KOPT-K1 (cell line): ENCODE measurements at regions not wholly inside any gene's neighbourhood (a gene's known extent, or its start where the extent isn't known, plus 50 kb on each side); places are given as distances from the start of the nearest gene placed in this dataset.

ENCODE experiments used
- H3K27ac ChIP-seq: fragments of 200-600 bp; sonication (generic); 2 replicates; pipeline ENCODE4 v1.5.1; 2016; ENCODE audit warnings: antibody characterized with exemption, mild to moderate bottlenecking, low read depth, low read length; ENCODE audit not compliant: poor library complexity, severe bottlenecking
- H3K36me3 ChIP-seq: fragments of 200-600 bp; sonication (generic); 2 replicates; pipeline ENCODE4 v1.5.1; 2017; ENCODE audit warnings: antibody characterized with exemption, mild to moderate bottlenecking, low read length, moderate library complexity; ENCODE audit not compliant: insufficient read depth
- H3K9me3 ChIP-seq: fragments of 200-600 bp; sonication (generic); 2 replicates; pipeline ENCODE4 v1.5.1; 2017; ENCODE audit warnings: antibody characterized with exemption, low read length, mild to moderate bottlenecking; ENCODE audit not compliant: insufficient read depth, poor library complexity, severe bottlenecking

DNA sequence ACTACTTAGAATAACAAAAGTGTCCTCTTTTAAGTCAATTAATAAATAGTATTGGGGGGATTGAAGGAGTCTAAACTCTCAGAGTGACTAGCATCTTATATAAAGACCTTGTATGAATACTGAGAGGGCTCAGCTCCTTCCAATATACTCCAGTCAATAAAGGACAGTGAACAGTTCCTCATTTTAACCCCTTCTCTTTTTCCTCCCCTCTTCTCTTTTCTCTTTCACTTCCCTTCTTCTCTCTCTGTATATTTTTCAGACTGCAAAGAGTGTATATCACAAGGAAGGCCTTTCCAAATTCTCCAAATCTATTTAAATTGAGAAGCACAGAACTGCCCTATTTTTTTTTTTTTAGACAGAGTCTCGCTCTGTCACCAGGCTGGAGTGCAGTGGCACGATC, 99.5 kb downstream of the CD164 start:
- H3K9me3 ChIP-seq: no peaks in the 10 kb centered on the region
- H3K27ac ChIP-seq: no peak overlapping the region
- no peaks in the 10 kb centered on the region for H3K36me3 ChIP-seq

DNA sequence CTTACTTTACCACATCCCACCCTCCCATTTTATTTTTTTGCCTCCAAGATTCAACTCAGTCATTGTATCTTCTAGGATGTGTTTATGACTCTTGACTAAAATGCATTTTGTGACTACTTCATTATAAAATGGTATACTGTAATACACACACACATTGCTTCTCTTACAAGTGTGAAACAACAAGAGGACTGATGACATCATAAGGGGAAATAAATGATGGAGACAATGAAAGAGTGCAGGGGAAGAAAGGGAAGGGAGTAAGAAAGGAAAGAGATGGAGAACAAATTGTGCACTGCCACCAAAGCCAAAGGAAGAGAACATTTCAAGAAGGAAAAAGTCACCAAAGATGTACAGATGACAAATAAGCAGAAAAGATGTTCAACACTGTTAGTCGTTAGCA, 102.6 kb downstream of the CD164 start:
- H3K27ac ChIP-seq: no peak overlapping the region
- H3K36me3 ChIP-seq: no peaks in the 10 kb centered on the region
- H3K9me3 ChIP-seq: no peaks in the 10 kb centered on the region

DNA sequence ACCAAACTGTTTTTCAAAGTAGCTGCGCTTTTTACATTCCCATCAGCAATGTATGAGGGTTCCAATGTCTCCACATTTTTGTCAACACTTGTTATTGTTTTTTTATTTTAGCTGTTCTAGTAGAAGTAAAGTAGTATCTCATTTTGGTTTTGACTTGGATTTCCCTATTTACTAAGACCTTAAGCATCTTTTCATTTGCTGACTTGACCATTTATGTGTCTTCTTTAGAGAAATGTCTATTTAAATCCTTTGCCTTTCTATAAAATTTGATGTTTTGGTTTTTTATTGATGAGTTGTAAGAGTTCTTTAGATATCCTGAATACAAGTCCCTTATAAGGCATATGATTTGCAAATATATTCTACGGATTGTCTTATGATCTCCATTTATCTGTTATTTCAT, 110.6 kb downstream of the CD164 start:
- Histone ChIP-seq H3K27ac (no peak overlapping the region), H3K36me3 (no peaks in the 10 kb centered on the region), H3K9me3 (peaks cover 4% of the 10 kb centered on the region)

DNA sequence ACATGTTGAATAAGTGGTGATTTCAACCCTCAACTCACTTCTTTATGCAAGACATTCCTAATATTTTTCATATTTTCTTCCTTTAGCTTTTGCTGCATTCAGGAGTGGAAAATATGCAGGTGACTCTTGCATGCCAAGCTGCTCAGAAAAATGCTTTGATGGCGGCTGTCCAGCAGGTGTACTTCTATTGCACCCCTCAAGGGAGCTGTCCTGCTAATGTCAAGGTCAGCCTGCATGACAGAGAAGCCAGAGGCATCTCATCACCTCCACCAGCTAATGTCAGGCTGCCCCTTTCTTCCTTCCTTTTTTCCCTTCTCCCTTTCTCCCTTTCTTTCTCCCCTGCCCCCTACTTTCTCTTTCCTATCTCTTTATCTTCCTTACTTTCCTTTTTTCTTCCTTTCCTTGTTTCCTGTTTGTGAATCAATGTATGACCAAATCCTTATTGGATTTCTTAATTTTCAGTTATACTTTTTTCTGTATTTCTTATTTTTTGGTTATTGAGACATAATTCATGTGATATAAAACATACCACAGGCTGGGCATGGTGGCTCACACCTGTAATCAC, 112.2 kb downstream of the CD164 start:
- peaks cover 4% of the 10 kb centered on the region for H3K9me3 ChIP-seq

DNA sequence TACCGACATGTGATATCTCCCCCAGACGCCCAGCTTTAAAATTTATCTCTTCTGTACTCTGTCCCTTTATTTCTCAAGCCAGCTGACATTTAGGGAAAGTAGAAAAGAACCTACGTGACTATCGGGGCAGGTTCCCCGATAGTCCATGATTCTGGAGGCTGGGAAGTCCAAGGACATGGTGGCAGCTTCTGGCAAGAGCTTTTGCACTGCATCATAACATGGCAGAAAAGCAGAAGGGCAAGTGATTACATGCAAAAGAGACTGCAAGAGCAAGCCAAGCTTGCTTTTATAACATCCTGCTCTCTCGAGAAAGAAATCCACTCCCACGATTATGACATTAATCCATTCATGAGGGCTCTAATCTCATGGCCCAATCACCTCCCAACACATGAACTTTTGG, 113.2 kb downstream of the CD164 start:
- peaks cover 4% of the 10 kb centered on the region for H3K9me3 ChIP-seq
- no peaks in the 10 kb centered on the region for H3K36me3 ChIP-seq
- no peak overlapping the region for H3K27ac ChIP-seq

More for the DNA sequence above, 112.2 kb downstream of the CD164 start:
- Histone ChIP-seq H3K36me3 (no peaks in the 10 kb centered on the region), H3K27ac (no peak overlapping the region)

DNA sequence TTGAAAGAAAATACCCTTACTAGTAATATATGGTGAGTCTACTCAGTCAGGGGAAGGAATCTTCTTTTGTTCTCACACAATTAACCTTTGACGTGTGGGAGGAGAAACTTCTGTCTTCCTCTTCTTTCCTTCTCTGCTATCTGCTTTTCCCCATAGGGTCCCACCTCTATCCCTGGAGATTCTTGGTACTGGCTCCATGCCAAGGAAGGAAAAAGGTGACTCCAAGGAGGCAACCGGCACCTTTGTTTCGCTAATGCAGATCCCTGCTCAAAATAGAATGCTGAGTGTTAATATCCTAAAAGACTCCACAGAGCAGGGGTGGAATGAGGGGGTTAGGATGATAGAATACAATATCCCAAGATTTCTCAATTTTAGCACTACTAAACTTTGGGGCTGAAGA, 116.7 kb downstream of the CD164 start:
- no peaks in the 10 kb centered on the region for H3K36me3 ChIP-seq

DNA sequence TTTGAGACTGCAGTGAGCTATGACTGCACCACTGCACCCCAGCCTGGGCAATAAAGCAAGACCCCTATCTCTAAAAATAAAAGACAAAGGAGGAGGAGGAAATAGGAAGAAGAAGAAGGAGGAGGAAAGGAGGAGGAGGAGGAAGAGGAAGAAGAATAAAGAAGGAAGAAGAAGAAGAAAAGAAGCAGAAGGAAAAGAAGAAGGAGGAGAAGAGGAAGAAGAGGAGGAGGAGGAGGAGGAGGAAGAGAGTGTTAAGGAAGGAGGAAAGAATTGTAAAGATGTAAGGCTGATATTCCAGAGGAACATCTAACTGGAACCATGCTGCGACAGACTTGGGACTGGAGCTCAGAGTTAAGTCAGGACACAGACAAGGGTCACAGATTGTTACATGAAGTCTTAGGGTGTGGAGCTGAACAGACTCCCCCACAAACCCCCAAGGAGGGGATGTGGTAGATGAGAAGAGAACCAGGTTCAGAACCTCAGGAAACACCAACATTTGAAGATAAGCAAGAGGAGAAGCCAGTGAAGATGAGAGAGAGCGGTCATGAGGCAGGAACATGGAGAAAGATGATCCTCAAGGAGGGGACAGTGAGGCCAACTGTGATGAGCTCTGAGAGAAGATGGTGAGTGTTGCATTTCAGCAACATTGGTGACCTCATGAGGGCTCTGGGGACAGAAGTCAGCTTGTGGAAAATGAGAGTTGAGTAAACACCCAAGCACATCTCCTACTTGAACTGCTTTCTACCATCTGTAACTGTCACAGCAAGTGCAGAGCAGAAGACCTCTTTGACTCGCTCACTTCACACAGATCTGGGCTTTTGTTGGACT, 118.2 kb downstream of the CD164 start:
- Histone ChIP-seq H3K9me3 (peaks cover 2% of the 10 kb centered on the region), H3K36me3 (no peaks in the 10 kb centered on the region), H3K27ac (no peak overlapping the region)

More for the DNA sequence above, 116.7 kb downstream of the CD164 start:
- Histone ChIP-seq H3K27ac (no peak overlapping the region), H3K9me3 (peaks cover 4% of the 10 kb centered on the region)

DNA sequence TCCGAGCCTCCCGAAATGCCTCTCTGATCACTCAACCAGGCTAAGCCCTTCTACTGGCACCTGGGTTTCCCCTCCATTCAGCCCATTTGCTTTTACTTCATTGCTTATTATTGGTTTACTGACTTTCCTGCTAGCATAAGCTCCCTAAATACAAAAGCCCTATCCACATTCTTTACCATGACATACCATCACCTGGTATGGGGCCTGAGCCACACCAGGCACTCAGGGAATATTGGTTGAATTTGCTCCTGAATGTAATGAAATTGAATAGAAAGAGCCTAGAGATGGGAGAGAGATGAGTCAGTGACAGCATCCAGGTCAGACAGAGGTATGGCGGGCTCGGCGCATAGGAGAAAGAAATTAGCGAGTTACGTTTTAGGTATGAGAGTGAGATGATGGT, 120.0 kb downstream of the CD164 start:
- H3K9me3 ChIP-seq: no peaks in the 10 kb centered on the region
- no peak overlapping the region for H3K27ac ChIP-seq
- no peaks in the 10 kb centered on the region for H3K36me3 ChIP-seq

DNA sequence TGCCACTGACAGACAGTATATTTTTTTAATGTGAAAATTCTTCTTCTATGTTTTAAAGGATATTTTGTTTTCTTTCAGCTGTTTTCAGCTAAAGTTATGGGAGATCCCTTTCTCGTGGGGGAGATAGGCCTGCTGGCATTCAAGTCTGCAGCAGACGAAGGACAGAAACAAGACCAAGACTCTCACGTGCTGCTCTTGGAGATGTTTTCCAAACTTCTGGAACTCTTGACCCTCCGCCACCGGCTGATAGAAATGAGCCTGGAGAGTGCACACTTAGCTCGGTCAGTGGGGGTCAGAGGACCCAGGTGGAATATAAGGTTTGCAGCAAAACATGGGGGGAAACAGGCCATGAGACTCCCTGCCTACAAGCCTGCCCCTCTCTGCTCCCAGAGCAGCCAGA, 120.5 kb downstream of the CD164 start:
- no peaks in the 10 kb centered on the region for H3K9me3 ChIP-seq
- H3K27ac ChIP-seq: no peak overlapping the region
- H3K36me3 ChIP-seq: no peaks in the 10 kb centered on the region

DNA sequence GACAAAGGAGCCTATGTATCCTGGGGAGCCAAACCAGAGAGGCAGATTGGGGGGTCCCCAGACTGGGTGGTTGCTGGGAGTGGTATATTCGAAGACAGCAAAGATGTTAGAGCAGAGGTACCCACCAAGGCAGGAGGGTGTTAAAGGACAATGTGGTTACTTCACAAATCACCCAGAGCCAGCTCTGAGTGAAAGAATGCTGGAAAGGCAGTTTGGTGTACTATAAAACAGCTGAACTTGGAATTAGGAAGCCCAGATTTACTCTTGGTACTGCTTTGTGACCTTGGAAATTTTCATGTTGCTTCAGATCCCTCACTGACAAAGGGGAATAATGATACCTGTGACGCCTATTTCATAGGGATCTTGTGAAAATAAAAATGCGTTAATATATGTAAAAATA, 121.6 kb downstream of the CD164 start:
- Histone ChIP-seq H3K9me3 (no peaks in the 10 kb centered on the region), H3K36me3 (no peaks in the 10 kb centered on the region), H3K27ac (no peak overlapping the region)

DNA sequence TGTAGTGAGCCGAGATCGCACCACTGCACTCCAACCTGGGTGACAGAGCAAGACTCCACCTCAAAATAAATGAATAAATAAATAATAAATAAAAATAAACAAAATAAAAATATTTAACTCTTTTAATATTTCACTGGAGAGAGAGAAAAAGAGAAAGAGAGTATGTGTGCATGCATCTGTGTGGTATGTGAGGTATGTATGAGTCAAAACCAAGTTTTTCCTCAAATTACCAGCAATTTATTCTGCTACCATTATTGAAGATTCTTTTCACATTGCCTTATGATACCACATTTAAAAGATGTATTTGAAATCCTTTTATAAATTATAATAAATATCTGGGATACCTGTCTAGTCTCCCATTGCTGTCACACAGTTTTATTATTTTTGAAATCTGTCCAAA, 122.1 kb downstream of the CD164 start:
- H3K9me3 ChIP-seq: no peaks in the 10 kb centered on the region
- H3K27ac ChIP-seq: no peak overlapping the region
- no peaks in the 10 kb centered on the region for H3K36me3 ChIP-seq

DNA sequence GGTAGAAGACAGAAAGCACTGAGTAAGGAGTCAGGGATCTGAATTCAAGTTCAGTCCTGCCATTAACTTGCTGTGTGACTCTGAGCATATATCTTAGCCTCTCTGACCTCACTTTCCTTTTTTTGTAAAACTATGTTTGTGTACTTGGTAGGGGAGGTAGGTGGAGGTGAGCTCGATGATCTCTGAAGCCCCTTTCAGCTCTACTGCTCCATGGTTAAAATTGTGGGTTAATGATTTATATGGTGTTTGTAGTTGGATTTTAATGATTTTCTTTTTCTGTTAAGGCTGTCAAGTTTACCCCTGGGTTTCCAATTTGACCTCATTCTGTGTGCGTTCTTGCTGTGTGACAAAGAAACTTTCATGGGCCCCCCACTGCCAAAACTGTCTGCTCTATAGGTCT, 124.1 kb downstream of the CD164 start:
- Histone ChIP-seq H3K9me3 (no peaks in the 10 kb centered on the region), H3K36me3 (no peaks in the 10 kb centered on the region), H3K27ac (no peak overlapping the region)

DNA sequence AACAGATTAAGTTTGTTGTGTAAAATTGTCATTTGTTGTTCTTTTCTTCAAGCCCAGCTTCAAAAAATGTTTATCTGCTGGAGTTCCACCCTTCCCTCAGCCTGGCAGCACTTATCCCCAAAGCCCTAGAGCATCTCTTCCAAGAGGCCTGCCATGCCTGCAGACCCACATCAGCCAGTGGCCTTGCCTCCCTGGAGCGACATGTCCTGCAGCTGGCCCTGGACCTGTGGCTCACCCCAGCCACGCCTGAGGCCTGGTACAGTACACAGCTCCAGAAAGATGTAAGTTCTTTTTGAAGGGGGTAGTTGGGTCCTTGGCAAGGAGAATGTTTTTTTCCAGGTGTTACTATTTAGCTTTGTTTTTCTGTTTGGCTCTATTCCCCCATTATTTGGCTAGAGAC, 124.8 kb downstream of the CD164 start:
- Histone ChIP-seq H3K27ac (no peak overlapping the region), H3K36me3 (no peaks in the 10 kb centered on the region), H3K9me3 (no peaks in the 10 kb centered on the region)

DNA sequence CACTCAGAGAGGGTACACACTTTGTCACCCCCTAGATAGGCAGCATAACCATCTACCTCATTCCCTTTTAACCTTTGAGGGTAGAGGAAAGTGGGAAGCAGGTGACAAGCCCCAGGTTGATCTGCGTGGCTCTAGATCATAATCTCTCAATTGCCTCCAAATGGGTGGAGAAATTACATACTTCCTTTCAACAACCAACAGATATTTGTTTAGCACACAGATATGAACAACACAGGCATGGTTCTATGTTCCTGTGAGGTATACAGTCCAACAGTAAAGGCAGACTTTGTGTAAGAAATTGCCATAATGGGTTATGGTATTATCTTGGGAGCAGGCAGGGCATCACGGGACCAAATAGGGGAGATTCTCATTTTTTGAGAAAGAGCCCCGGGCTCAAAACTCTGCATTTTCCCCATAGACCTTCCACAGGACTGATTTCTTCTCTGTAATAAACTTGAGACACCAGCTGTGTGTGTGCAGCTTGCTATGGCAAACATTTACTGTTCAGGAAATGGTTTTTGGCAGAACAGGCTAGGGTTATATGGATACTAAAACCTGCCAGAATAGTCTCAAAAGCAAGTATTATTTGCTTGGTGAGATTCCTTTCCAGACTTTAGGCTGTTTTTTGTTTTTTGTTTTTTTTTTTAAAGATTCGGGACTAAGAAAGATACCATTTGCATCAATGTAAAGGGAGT, 126.2 kb downstream of the CD164 start:
- Histone ChIP-seq H3K27ac (no peak overlapping the region), H3K9me3 (no peaks in the 10 kb centered on the region), H3K36me3 (no peaks in the 10 kb centered on the region)

DNA sequence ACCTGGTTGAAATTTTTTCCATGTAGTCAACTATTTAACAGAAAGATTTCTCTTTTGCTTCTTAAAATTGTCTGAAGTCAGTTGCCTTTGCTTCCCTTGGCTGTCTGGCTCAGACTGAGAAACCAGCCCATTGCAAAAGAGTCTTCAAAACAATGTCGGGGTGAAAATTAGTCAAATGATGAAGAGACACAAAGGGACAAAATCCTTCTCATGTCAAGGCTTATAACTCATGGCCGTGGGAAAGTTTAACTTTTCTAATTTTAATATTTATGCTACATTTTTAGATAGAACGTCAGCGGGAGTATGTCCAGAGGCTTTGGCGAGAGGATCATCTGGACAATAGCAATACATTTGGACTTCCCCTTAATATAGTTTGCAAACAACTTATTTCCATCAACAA, 127.2 kb downstream of the CD164 start:
- Histone ChIP-seq H3K9me3 (no peaks in the 10 kb centered on the region), H3K27ac (no peak overlapping the region), H3K36me3 (no peaks in the 10 kb centered on the region)
